ENCODE measurements at regions not wholly inside any gene's neighbourhood (a gene's known extent, or its start where the extent isn't known, plus 50 kb on each side); places are given as distances from the start of the nearest gene placed in this dataset.

DNA sequence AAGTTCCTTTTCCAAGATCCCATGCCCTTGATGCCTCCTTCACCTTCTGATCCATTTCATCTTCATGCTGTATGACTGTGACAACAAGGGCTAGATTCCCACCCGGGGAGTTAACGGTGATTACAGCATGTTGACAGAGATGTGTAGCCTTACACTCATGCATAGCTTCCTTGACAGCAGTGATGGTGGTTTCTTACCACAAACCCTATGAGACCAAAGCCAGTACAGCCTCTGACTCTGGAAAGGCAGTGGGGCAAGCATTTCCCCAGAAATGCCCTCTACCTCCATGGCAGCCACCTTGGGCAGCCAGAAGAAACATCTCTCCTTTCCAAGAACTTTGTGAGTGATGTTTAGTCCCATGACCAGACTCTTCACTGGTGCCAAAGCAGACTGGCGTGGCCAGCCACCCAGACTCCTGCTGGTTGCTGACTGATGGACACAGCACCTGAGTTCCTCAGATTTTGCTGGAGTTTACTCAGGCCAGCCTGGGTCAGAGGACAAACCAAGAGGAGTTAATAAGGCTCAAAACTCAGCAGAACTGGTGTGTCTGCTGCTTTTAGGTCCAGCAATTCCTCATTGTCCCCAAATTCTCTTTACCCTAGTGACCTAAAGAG lies 199.7 kb upstream of the SLC27A6 start:
- no peak for DNase-seq (ENCODE audit: low spot score)
- H3K27me3 Mint-ChIP-seq (ENCODE audit: unreplicated experiment): peaks cover 4% of the 10 kb centered on the region
- H3K9me3 Mint-ChIP-seq (ENCODE audit: unreplicated experiment): no peaks in the 10 kb centered on the region
- no peak overlapping the region for H3K4me3 Mint-ChIP-seq (ENCODE audit: unreplicated experiment)
- peaks cover 9% of the 10 kb centered on the region for H3K4me1 Mint-ChIP-seq (ENCODE audit: unreplicated experiment)
- H3K27ac Mint-ChIP-seq (ENCODE audit: unreplicated experiment): no peak overlapping the region
- no peaks in the 10 kb centered on the region for H3K36me3 Mint-ChIP-seq (ENCODE audit: low read depth, unreplicated experiment)
- TF ChIP-seq, protein P1, sequence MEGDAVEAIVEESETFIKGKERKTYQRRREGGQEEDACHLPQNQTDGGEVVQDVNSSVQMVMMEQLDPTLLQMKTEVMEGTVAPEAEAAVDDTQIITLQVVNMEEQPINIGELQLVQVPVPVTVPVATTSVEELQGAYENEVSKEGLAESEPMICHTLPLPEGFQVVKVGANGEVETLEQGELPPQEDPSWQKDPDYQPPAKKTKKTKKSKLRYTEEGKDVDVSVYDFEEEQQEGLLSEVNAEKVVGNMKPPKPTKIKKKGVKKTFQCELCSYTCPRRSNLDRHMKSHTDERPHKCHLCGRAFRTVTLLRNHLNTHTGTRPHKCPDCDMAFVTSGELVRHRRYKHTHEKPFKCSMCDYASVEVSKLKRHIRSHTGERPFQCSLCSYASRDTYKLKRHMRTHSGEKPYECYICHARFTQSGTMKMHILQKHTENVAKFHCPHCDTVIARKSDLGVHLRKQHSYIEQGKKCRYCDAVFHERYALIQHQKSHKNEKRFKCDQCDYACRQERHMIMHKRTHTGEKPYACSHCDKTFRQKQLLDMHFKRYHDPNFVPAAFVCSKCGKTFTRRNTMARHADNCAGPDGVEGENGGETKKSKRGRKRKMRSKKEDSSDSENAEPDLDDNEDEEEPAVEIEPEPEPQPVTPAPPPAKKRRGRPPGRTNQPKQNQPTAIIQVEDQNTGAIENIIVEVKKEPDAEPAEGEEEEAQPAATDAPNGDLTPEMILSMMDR (IDR thresholded peaks at IDR 0.05; ENCODE audit: unreplicated experiment): no peak

DNA sequence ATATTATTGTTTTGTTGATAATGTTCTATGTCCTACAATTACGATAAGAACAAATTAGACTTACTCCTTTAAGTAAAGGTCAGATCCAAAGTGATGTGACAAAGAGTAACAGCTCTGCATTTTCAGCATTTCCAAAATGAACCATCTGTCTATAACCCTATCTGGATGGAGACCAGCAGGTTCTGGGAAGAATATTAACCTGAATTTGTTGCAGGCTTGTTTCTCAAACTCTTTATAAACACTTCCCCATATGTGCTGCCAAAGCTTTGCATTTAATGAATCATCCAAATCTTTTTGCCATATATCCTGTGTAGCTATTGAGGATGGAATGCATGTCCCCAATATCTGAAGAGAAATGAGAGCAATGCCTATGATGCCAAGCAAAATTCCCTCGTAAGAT lies 198.9 kb upstream of the SLC27A6 start:
- H3K27ac Mint-ChIP-seq (ENCODE audit: unreplicated experiment): no peak overlapping the region
- peaks cover 17% of the 10 kb centered on the region for H3K4me1 Mint-ChIP-seq (ENCODE audit: unreplicated experiment)
- H3K36me3 Mint-ChIP-seq (ENCODE audit: low read depth, unreplicated experiment): no peaks in the 10 kb centered on the region
- peaks cover 4% of the 10 kb centered on the region for H3K27me3 Mint-ChIP-seq (ENCODE audit: unreplicated experiment)
- H3K4me3 Mint-ChIP-seq (ENCODE audit: unreplicated experiment): no peak overlapping the region
- TF ChIP-seq, protein P1 (IDR thresholded peaks at IDR 0.05; ENCODE audit: unreplicated experiment): no peak
- no peaks in the 10 kb centered on the region for H3K9me3 Mint-ChIP-seq (ENCODE audit: unreplicated experiment)
- DNase-seq (ENCODE audit: low spot score): no peak

DNA sequence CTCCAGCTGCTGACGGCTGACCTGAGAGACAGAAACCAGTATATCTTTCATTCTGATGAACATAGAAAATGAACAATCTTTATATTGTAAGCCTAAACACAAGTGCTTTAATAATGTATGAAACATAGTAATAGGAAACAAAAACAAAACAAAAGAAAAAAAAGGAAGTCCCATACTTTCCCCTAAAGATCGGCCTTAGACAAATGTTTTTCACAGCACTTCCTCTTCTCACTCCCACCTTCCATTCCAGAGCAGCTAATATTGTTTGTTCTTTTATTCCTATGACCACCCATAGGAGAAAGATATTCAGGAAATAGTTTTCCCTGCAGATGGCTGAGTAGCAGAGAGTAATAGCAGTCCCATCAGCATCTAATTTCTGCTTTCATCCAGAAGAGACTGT lies 194.4 kb upstream of the SLC27A6 start:
- TF ChIP-seq, protein P1 (IDR thresholded peaks at IDR 0.05; ENCODE audit: unreplicated experiment): no peak
- Mint-ChIP-seq H3K36me3 (ENCODE audit: low read depth, unreplicated experiment) (no peaks in the 10 kb centered on the region), H3K27ac (ENCODE audit: unreplicated experiment) (peak overlapping the region; percentile 79)

DNA sequence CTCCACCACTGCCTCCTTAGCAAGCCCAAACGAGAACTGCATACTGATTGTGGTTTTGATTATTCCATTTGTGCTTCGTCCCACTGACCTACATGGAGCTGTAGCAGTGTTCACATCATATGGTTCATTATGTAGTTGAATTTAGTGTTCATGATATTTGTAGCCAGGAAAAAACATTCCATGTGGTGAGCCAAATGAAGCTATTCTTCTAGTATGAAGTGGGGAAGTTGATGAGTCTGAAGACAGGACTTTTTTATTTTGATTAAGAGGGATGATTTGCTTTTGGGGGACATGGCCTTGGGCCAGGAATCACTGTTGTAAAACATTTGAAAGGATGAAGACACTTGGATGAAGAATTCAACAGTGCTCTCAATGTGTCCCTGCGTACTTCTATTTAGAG lies 192.9 kb upstream of the SLC27A6 start:
- peaks cover 36% of the 10 kb centered on the region for H3K4me1 Mint-ChIP-seq (ENCODE audit: unreplicated experiment)
- H3K36me3 Mint-ChIP-seq (ENCODE audit: low read depth, unreplicated experiment): no peaks in the 10 kb centered on the region
- no peak for DNase-seq (ENCODE audit: low spot score)
- no peak overlapping the region for H3K4me3 Mint-ChIP-seq (ENCODE audit: unreplicated experiment)
- no peaks in the 10 kb centered on the region for H3K9me3 Mint-ChIP-seq (ENCODE audit: unreplicated experiment)
- H3K27ac Mint-ChIP-seq (ENCODE audit: unreplicated experiment): no peak overlapping the region
- TF ChIP-seq, protein P1 (IDR thresholded peaks at IDR 0.05; ENCODE audit: unreplicated experiment): no peak
- H3K27me3 Mint-ChIP-seq (ENCODE audit: unreplicated experiment): peaks cover 2% of the 10 kb centered on the region

More for the DNA sequence above, 194.4 kb upstream of the SLC27A6 start:
- H3K4me3 Mint-ChIP-seq (ENCODE audit: unreplicated experiment): no peak overlapping the region
- H3K27me3 Mint-ChIP-seq (ENCODE audit: unreplicated experiment): peaks cover 2% of the 10 kb centered on the region
- no peaks in the 10 kb centered on the region for H3K9me3 Mint-ChIP-seq (ENCODE audit: unreplicated experiment)
- H3K4me1 Mint-ChIP-seq (ENCODE audit: unreplicated experiment): peaks cover 31% of the 10 kb centered on the region
- DNase-seq (ENCODE audit: low spot score): no peak

DNA sequence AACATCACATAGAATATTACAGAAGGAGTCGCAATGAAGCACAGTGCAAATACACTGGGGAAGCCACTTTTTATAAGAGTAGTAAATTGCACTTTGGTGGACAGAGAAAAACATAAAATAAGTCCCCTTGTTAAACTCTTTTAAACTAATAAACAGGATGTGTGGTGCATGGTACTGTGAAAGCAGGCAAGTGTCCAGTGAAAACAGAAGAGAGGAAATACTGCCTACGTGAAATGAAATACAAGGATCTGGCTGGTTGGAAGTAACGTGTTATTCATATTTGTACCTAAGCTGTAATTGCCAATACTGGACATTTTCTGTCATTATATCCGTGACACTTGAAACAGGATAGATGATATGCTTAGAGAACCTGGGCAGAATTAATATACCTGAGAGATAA lies 191.9 kb upstream of the SLC27A6 start:
- TF ChIP-seq, protein P1 (IDR thresholded peaks at IDR 0.05; ENCODE audit: unreplicated experiment): no peak
- no peak for DNase-seq (ENCODE audit: low spot score)
- peaks cover 44% of the 10 kb centered on the region for H3K4me1 Mint-ChIP-seq (ENCODE audit: unreplicated experiment)
- H3K27me3 Mint-ChIP-seq (ENCODE audit: unreplicated experiment): peaks cover 2% of the 10 kb centered on the region
- H3K27ac Mint-ChIP-seq (ENCODE audit: unreplicated experiment): no peak overlapping the region
- no peaks in the 10 kb centered on the region for H3K9me3 Mint-ChIP-seq (ENCODE audit: unreplicated experiment)
- no peak overlapping the region for H3K4me3 Mint-ChIP-seq (ENCODE audit: unreplicated experiment)
- no peaks in the 10 kb centered on the region for H3K36me3 Mint-ChIP-seq (ENCODE audit: low read depth, unreplicated experiment)
